ENCODE measurements at regions not wholly inside any gene's neighbourhood (a gene's known extent, or its start where the extent isn't known, plus 50 kb on each side); places are given as distances from the start of the nearest gene placed in this dataset.
"Not testable (repeated sequence)": the region's sequence is repeated elsewhere in the genome, so short reads cannot be mapped to it uniquely, and the experiment has no call there.

- Histone ChIP-seq H3K27me3 (no peaks in the 10 kb centered on the region), H3K4me2 (peak overlapping the region in 2 of 11 experiments; percentile 2 to 17; a peak in 1 of 22 replicates), H3K36me3 (peaks cover 5 to 49% (median 30%) of the 10 kb centered on the region in 11 experiments; a peak in 20 of 22 replicates), H4K20me1 (no peaks in the 10 kb centered on the region), H3K4me1 (peaks cover 0 to 46% (median 0%) of the 10 kb centered on the region in 10 experiments; a peak in 9 of 20 replicates), H3K9ac (no peak overlapping the region), H3K9me3 (replicated peaks in 1 of 11) (peaks cover 54 to 93% (median 74%) of the 10 kb centered on the region in 11 experiments), H3K27ac (no peak overlapping the region), H3K4me3 (no peak overlapping the region)
- TF ChIP-seq Cebpa-rat (IDR thresholded peaks at IDR 0.05): no peak
Observed at GRCh38 chr12:47610686-47611252, 95.1 kb downstream of the RPAP3 start.

GRCh38 chr12:47609806-47610205 is 96.0 kb downstream of the RPAP3 start:
- no peak for TF ChIP-seq Cebpa-rat (IDR thresholded peaks at IDR 0.05)
- no peak overlapping the region for H3K9ac ChIP-seq
- peaks cover 0 to 45% (median 0%) of the 10 kb centered on the region in 10 experiments; a peak in 8 of 20 replicates for H3K4me1 ChIP-seq
- peaks cover 7 to 57% (median 34%) of the 10 kb centered on the region in 11 experiments; a peak in 20 of 22 replicates for H3K36me3 ChIP-seq
- H3K27ac ChIP-seq: no peak overlapping the region
- no peaks in the 10 kb centered on the region for H3K27me3 ChIP-seq
- H3K9me3 ChIP-seq (replicated peaks in 1 of 11): peaks cover 60 to 99% (median 81%) of the 10 kb centered on the region in 11 experiments
- H4K20me1 ChIP-seq: no peaks in the 10 kb centered on the region
- no peak overlapping the region for H3K4me3 ChIP-seq
- H3K4me2 ChIP-seq: peak overlapping the region in 2 of 11 experiments; percentile 53 to 74; a peak in 1 of 22 replicates

GRCh38 chr12:47608671-47609070 is 97.2 kb downstream of the RPAP3 start:
- Histone ChIP-seq H3K36me3 (peaks cover 7 to 58% (median 30%) of the 10 kb centered on the region in 11 experiments; a peak in 20 of 22 replicates), H3K4me2 (peak overlapping the region in 3 of 11 experiments; percentile 27 to 74 (median 74); a peak in 6 of 22 replicates), H3K4me1 (peaks cover 0 to 45% (median 0%) of the 10 kb centered on the region in 10 experiments; a peak in 8 of 20 replicates), H3K9me3 (replicated peaks in 1 of 11) (peaks cover 52 to 95% (median 74%) of the 10 kb centered on the region in 11 experiments), H3K27ac (peak overlapping the region in 3 of 11 experiments; percentile 13 to 58 (median 42); a peak in 4 of 22 replicates)
- H3K27me3 ChIP-seq, H3K9ac ChIP-seq, H3K4me3 ChIP-seq, H4K20me1 ChIP-seq: not testable (repeated sequence)

- no peaks in the 10 kb centered on the region for H3K27me3 ChIP-seq
- H3K4me1 ChIP-seq: peaks cover 0 to 28% (median 0%) of the 10 kb centered on the region in 10 experiments; a peak in 8 of 20 replicates
- peaks cover 0 to 33% (median 20%) of the 10 kb centered on the region in 11 experiments; a peak in 14 of 22 replicates for H3K36me3 ChIP-seq
- H3K9ac ChIP-seq: no peak overlapping the region
- no peak for TF ChIP-seq Cebpa-rat (IDR thresholded peaks at IDR 0.05)
- H3K27ac ChIP-seq: no peak overlapping the region
- H3K4me3 ChIP-seq: no peak overlapping the region
- H3K9me3 ChIP-seq (replicated peaks in 1 of 11): peaks cover 32 to 53% (median 47%) of the 10 kb centered on the region in 11 experiments
- H4K20me1 ChIP-seq: no peaks in the 10 kb centered on the region
- H3K4me2 ChIP-seq: no peak overlapping the region
Observed at GRCh38 chr12:47604221-47604873, 101.5 kb downstream of the RPAP3 start.

- H3K9me3 ChIP-seq (replicated peaks in 1 of 11): peaks cover 32 to 45% (median 39%) of the 10 kb centered on the region in 11 experiments
- H3K4me3 ChIP-seq: no peak overlapping the region
- H3K36me3 ChIP-seq: peaks cover 0 to 33% (median 20%) of the 10 kb centered on the region in 11 experiments; a peak in 14 of 22 replicates
- H3K4me2 ChIP-seq: no peak overlapping the region
- H3K9ac ChIP-seq: no peak overlapping the region
- H3K4me1 ChIP-seq: peaks cover 0 to 15% (median 0%) of the 10 kb centered on the region in 10 experiments; a peak in 5 of 20 replicates
- H3K27me3 ChIP-seq: no peaks in the 10 kb centered on the region
- no peak for TF ChIP-seq Cebpa-rat (IDR thresholded peaks at IDR 0.05)
- no peaks in the 10 kb centered on the region for H4K20me1 ChIP-seq
- no peak overlapping the region for H3K27ac ChIP-seq
Observed at GRCh38 chr12:47602949-47603558, 102.8 kb downstream of the RPAP3 start.

GRCh38 chr12:47602325-47602724 is 103.5 kb downstream of the RPAP3 start:
- Histone ChIP-seq H3K4me2 (no peak overlapping the region), H3K9ac (no peak overlapping the region), H4K20me1 (no peaks in the 10 kb centered on the region), H3K4me1 (peaks cover 0 to 8% (median 0%) of the 10 kb centered on the region in 10 experiments; a peak in 4 of 20 replicates), H3K27me3 (no peaks in the 10 kb centered on the region), H3K4me3 (no peak overlapping the region), H3K9me3 (replicated peaks in 1 of 11) (peaks cover 27 to 38% (median 32%) of the 10 kb centered on the region in 11 experiments), H3K36me3 (peaks cover 0 to 26% (median 15%) of the 10 kb centered on the region in 11 experiments; a peak in 14 of 22 replicates), H3K27ac (no peak overlapping the region)
- no peak for TF ChIP-seq Cebpa-rat (IDR thresholded peaks at IDR 0.05)

- H3K9ac ChIP-seq: no peak overlapping the region
- no peak overlapping the region for H3K4me2 ChIP-seq
- peaks cover 0 to 13% (median 8%) of the 10 kb centered on the region in 11 experiments; a peak in 11 of 22 replicates for H3K36me3 ChIP-seq
- no peak overlapping the region for H3K4me3 ChIP-seq
- H3K4me1 ChIP-seq: peaks cover 0 to 4% (median 0%) of the 10 kb centered on the region in 10 experiments; a peak in 1 of 20 replicates
- TF ChIP-seq Cebpa-rat (IDR thresholded peaks at IDR 0.05): no peak
- peaks cover 15 to 25% (median 19%) of the 10 kb centered on the region in 11 experiments for H3K9me3 ChIP-seq (replicated peaks in 1 of 11)
- no peaks in the 10 kb centered on the region for H4K20me1 ChIP-seq
- no peak overlapping the region for H3K27ac ChIP-seq
- H3K27me3 ChIP-seq: no peaks in the 10 kb centered on the region
Observed at GRCh38 chr12:47601071-47601470, 104.8 kb downstream of the RPAP3 start.

- H3K4me3 ChIP-seq: no peak overlapping the region
- H3K27me3 ChIP-seq: no peaks in the 10 kb centered on the region
- no peaks in the 10 kb centered on the region for H3K36me3 ChIP-seq
- no peak overlapping the region for H3K9ac ChIP-seq
- no peak for TF ChIP-seq Cebpa-rat (IDR thresholded peaks at IDR 0.05)
- H4K20me1 ChIP-seq: no peaks in the 10 kb centered on the region
- peak overlapping the region in 5 of 11 experiments; percentile 1 to 83 (median 30); a peak in 6 of 22 replicates for H3K4me2 ChIP-seq
- peak overlapping the region in 2 of 11 experiments; percentile 45 to 65; a peak in 3 of 22 replicates for H3K27ac ChIP-seq
- H3K4me1 ChIP-seq: peaks cover 7 to 47% (median 13%) of the 10 kb centered on the region in 10 experiments; a peak in 19 of 20 replicates
- no peaks in the 10 kb centered on the region for H3K9me3 ChIP-seq (replicated peaks in 1 of 11)
Observed at GRCh38 chr12:47591795-47592194, 114.0 kb downstream of the RPAP3 start.

Measured in BLaER1 treated with 17β-estradiol and CSF1 and Interleukin-3, amounts not matched to agents 10 nM and 100 nM (cell line).